Endothelial cell of umbilical vein (primary cell): ENCODE measurements at regions not wholly inside any gene's neighbourhood (a gene's known extent, or its start where the extent isn't known, plus 50 kb on each side); places are given as distances from the start of the nearest gene placed in this dataset.
"Not testable (repeated sequence)": the region's sequence is repeated elsewhere in the genome, so short reads cannot be mapped to it uniquely, and the experiment has no call there.

Source experiments
- BruUV-seq: library from RNA; stranded (reverse); fragments of 400-500 nt; replicated peaks from 2 replicates; lab custom pipeline; 2021; lab: Mats Ljungman, UMichigan
- CTCF ChIA-PET: fragments of 300-600, 350-600 bp; sonication (Branson Sonifier 250); formaldehyde crosslinking; loops from one replicate; lab custom pipeline; 2021; ENCODE audit warnings: antibody characterized with exemption, inconsistent platforms; lab: Charles Lee
- POLR2A ChIA-PET: fragments of 300-600, 350-600 bp; sonication (Branson Sonifier 250); formaldehyde crosslinking; loops from one replicate; lab custom pipeline; 2021; ENCODE audit warnings: antibody characterized with exemption, inconsistent platforms; lab: Charles Lee
- DNase-seq: peaks from one replicate; pipeline ENCODE4 v3.0.0-alpha.2; 2011; ENCODE audit warnings: low read depth, low spot score
- FAIRE-seq: peaks from 2 replicates; lab custom pipeline; 2011; peaks lifted over from hg19 to GRCh38; lab: Jason Lieb, UNC
- H2AFZ ChIP-seq: 2 replicates; pipeline ENCODE4 v1.6.0; 2012; ENCODE audit warnings: low read depth, low read length, control low read depth, inconsistent platforms
- H3K27ac ChIP-seq: 2 replicates; pipeline ENCODE4 v1.5.1; 2011; ENCODE audit warnings: low read depth, mild to moderate bottlenecking, control low read depth, low read length, moderate library complexity; ENCODE audit not compliant: insufficient read depth
- H3K27me3 ChIP-seq, 2 experiments: 2 replicates each; pipeline versions ENCODE4 v1.6.0 to v1.6.1; 2011; ENCODE audit warnings: low read length in 2 of 2, mixed read lengths in 1 of 2; ENCODE audit not compliant: control insufficient read depth in 2 of 2, insufficient read depth in 2 of 2
- H3K36me3 ChIP-seq, 2 experiments: 2 replicates in 1 of 2; 3 replicates in 1 of 2; pipeline ENCODE4 v1.5.1; 2011; ENCODE audit warnings: low read length in 2 of 2, mild to moderate bottlenecking in 1 of 2, moderate library complexity in 1 of 2; ENCODE audit not compliant: control insufficient read depth in 2 of 2, insufficient read depth in 2 of 2; ENCODE audit errors: extremely low read depth in 1 of 2
- H3K4me1 ChIP-seq: 3 replicates; pipeline ENCODE4 v1.5.1; 2011; ENCODE audit warnings: mild to moderate bottlenecking, low read length; ENCODE audit not compliant: control insufficient read depth, insufficient read depth; ENCODE audit errors: extremely low read depth
- H3K4me2 ChIP-seq: 2 replicates; pipeline ENCODE4 v1.6.1; 2011; ENCODE audit warnings: low read length, control low read depth, mixed read lengths; ENCODE audit not compliant: insufficient read depth
- H3K4me3 ChIP-seq, 3 experiments: fragments of 200-600 bp in 1 of 3; sonication (generic), shearing (Covaris generic) in 1 of 3; replicated peaks in 1 of 3; 2 replicates each; pipeline ENCODE4 v1.5.1; 2011 to 2016; ENCODE audit warnings: control low read depth in 3 of 3, low read length in 3 of 3, mild to moderate bottlenecking in 2 of 3, inconsistent platforms in 1 of 3, low read depth in 1 of 3, moderate library complexity in 1 of 3; ENCODE audit not compliant: insufficient read depth in 1 of 3
- H3K79me2 ChIP-seq: 2 replicates; pipeline ENCODE4 v1.6.0; 2012; ENCODE audit warnings: low read length, inconsistent platforms; ENCODE audit not compliant: control insufficient read depth, insufficient read depth
- H3K9ac ChIP-seq: replicated peaks from 2 replicates; pipeline ENCODE3; 2011; ENCODE audit warnings: low read length, control low read depth; ENCODE audit not compliant: insufficient read depth; ENCODE audit errors: extremely low read depth
- H3K9me1 ChIP-seq: replicated peaks from 3 replicates; pipeline ENCODE4 v1.6.0; 2011; ENCODE audit warnings: mild to moderate bottlenecking, low read length; ENCODE audit not compliant: control insufficient read depth, insufficient read depth; ENCODE audit errors: extremely low read depth
- H3K9me3 ChIP-seq: replicated peaks from 2 replicates; pipeline ENCODE4 v1.5.1; 2012; ENCODE audit warnings: low read length, inconsistent platforms; ENCODE audit not compliant: control insufficient read depth, insufficient read depth
- H4K20me1 ChIP-seq: replicated peaks from 2 replicates; pipeline ENCODE3; 2011; ENCODE audit warnings: mild to moderate bottlenecking, low read length; ENCODE audit not compliant: control insufficient read depth, insufficient read depth; ENCODE audit errors: extremely low read depth
- EZH2 ChIP-seq: IDR thresholded peaks from 2 replicates; pipeline ENCODE4 v1.6.1; 2012; ENCODE audit warnings: borderline replicate concordance, low read depth, mild to moderate bottlenecking, moderate library complexity, low read length, inconsistent platforms; ENCODE audit not compliant: severe bottlenecking
- GATA2 ChIP-seq: IDR thresholded peaks from 2 replicates; pipeline ENCODE4 v1.7.0; 2011; ENCODE audit warnings: low read depth, mild to moderate bottlenecking, moderate library complexity, mixed read lengths, low read length; ENCODE audit not compliant: insufficient read length, insufficient read depth
- JUN ChIP-seq: IDR thresholded peaks from 2 replicates; pipeline ENCODE4 v1.6.1; 2011; ENCODE audit warnings: borderline replicate concordance, low read depth; ENCODE audit not compliant: insufficient read length, insufficient read depth
- MAX ChIP-seq: IDR thresholded peaks from 2 replicates; pipeline ENCODE4 v1.6.1; 2011; ENCODE audit not compliant: insufficient read depth, insufficient read length
- dilution Hi-C: fragments of 300-500 bp; cut with MboI; formaldehyde crosslinking; loops from one replicate; pipeline ENCODE4 v1.15.0; 2019; ENCODE audit warnings: low sequenced_read_pairs; ENCODE audit not compliant: extremely low pct_ligation_motif_present
- intact Hi-C: fragments of 100-400 bp; cut with micrococcal nuclease; formaldehyde crosslinking; loops from one replicate; pipeline ENCODE4 v1.10.0; 2022

GRCh38 chr7:119633812-119634211, 639.2 kb upstream of the KCND2 start:
- BruUV-seq, H3K4me2 ChIP-seq, H3K9me3 ChIP-seq, H4K20me1 ChIP-seq, H3K4me3 ChIP-seq, H3K9ac ChIP-seq, H3K27ac ChIP-seq, CTCF ChIA-PET, H3K27me3 ChIP-seq, H3K79me2 ChIP-seq, H3K9me1 ChIP-seq, H2AFZ ChIP-seq, POLR2A ChIA-PET, H3K4me1 ChIP-seq, dilution Hi-C loops, FAIRE-seq, intact Hi-C loops, DNase-seq, H3K36me3 ChIP-seq: not testable (repeated sequence)

GRCh38 chr7:119640326-119640725, 632.6 kb upstream of the KCND2 start:
- Histone ChIP-seq H3K9me1 (no peaks in the 10 kb centered on the region), H3K4me1 (no peaks in the 10 kb centered on the region), H3K79me2 (no peaks in the 10 kb centered on the region), H4K20me1 (no peaks in the 10 kb centered on the region), H3K4me2 (no peak overlapping the region), H3K9me3 (no peaks in the 10 kb centered on the region), H2AFZ (no peak overlapping the region), H3K36me3 (no peaks in the 10 kb centered on the region), H3K27me3 (no peaks in the 10 kb centered on the region), H3K9ac (no peak overlapping the region), H3K4me3 (no peak overlapping the region), H3K27ac (no peak overlapping the region)
- DNase-seq (no peak), FAIRE-seq (no peak)
- ChIA-PET CTCF (interaction anchor here (1.0 to 1.7 kb wide), 2 partner anchors 15 to 19 kb away, joined by 3 to 5 read pairs; no protein-coding TSS in a partner anchor), POLR2A (no interaction called here)
- dilution Hi-C loops (no loop called here), intact Hi-C loops (no loop called here)
- TF ChIP-seq GATA2 (no peak), MAX (no peak), EZH2 (no peak), JUN (no peak)
- BruUV-seq = no TSS peak
